Upper lobe of right lung (tissue), 1 donor: ENCODE measurements at regions not wholly inside any gene's neighbourhood (a gene's known extent, or its start where the extent isn't known, plus 50 kb on each side); places are given as distances from the start of the nearest gene placed in this dataset.

ENCODE experiments used
- ATAC-seq: fragments of 200-7000 bp; cut with Tn5 transposase; one replicate; pipeline ENCODE4 v1.9.1; 2020; ENCODE audit warnings: mild to moderate bottlenecking, moderate library complexity
- DNase-seq: peaks from one replicate; pipeline ENCODE4 v3.0.0-alpha.2; 2020
- H3K27ac ChIP-seq: fragments of 200-600 bp; one replicate; pipeline ENCODE4 v1.8.0; 2022
- H3K27me3 ChIP-seq: fragments of 200-600 bp; one replicate; pipeline ENCODE4 v1.8.0; 2022; ENCODE audit warnings: mild to moderate bottlenecking
- H3K36me3 ChIP-seq: fragments of 200-600 bp; one replicate; pipeline ENCODE4 v1.8.0; 2022
- H3K4me1 ChIP-seq: fragments of 200-600 bp; one replicate; pipeline ENCODE4 v1.8.0; 2022
- H3K4me3 ChIP-seq: fragments of 200-600 bp; one replicate; pipeline ENCODE4 v1.8.0; 2022; ENCODE audit warnings: mild to moderate bottlenecking
- H3K9me3 ChIP-seq: fragments of 200-600 bp; one replicate; pipeline ENCODE4 v1.8.0; 2022
- CTCF ChIP-seq: fragments of 200-600 bp; IDR thresholded peaks from one replicate; pipeline ENCODE4 v1.8.0; 2022; ENCODE audit warnings: antibody characterized with exemption
- intact Hi-C: fragments of 100-400 bp; cut with DNase I; formaldehyde crosslinking; loops from one replicate; pipeline ENCODE4 v1.11.0; 2022
- donor health status: DM: no; HTN: yes; CAD: no; lungs with severe emphysema.

GRCh38 chr6:144660561-144661115 is 375.5 kb downstream of the UTRN start:
- ATAC-seq (peak; percentile 31), DNase-seq (no peak)
- no peaks in the 10 kb centered on the region for H3K9me3 ChIP-seq
- H3K4me3 ChIP-seq: no peak overlapping the region
- no peak for TF ChIP-seq CTCF
- H3K27ac ChIP-seq: no peak overlapping the region
- H3K4me1 ChIP-seq: peaks cover 22% of the 10 kb centered on the region
- no peaks in the 10 kb centered on the region for H3K36me3 ChIP-seq
- intact Hi-C loops: no loop called here
- H3K27me3 ChIP-seq: no peaks in the 10 kb centered on the region

GRCh38 chr6:144661116-144661806 is 376.1 kb downstream of the UTRN start:
- Histone ChIP-seq H3K36me3 (no peaks in the 10 kb centered on the region), H3K4me1 (peaks cover 22% of the 10 kb centered on the region), H3K9me3 (no peaks in the 10 kb centered on the region), H3K27me3 (no peaks in the 10 kb centered on the region), H3K4me3 (no peak overlapping the region), H3K27ac (no peak overlapping the region)
- intact Hi-C loops: no loop called here
- TF ChIP-seq CTCF: no peak
- DNase-seq: no peak
- ATAC-seq: no peak

GRCh38 chr6:144662812-144663365 is 377.8 kb downstream of the UTRN start:
- Histone ChIP-seq H3K27ac (no peak overlapping the region), H3K36me3 (no peaks in the 10 kb centered on the region), H3K27me3 (no peaks in the 10 kb centered on the region), H3K4me1 (peaks cover 22% of the 10 kb centered on the region), H3K9me3 (no peaks in the 10 kb centered on the region), H3K4me3 (no peak overlapping the region)
- DNase-seq (no peak), ATAC-seq (no peak)
- intact Hi-C loops: no loop called here
- no peak for TF ChIP-seq CTCF

- Histone ChIP-seq H3K4me3 (no peak overlapping the region), H3K4me1 (peaks cover 15% of the 10 kb centered on the region), H3K9me3 (no peaks in the 10 kb centered on the region), H3K36me3 (no peaks in the 10 kb centered on the region), H3K27me3 (no peaks in the 10 kb centered on the region), H3K27ac (no peak overlapping the region)
- DNase-seq (no peak), ATAC-seq (no peak)
- TF ChIP-seq CTCF: no peak
- intact Hi-C loops: no loop called here
Measured at GRCh38 chr6:144664281-144664680, 379.1 kb downstream of the UTRN start.

GRCh38 chr6:144664947-144665346 is 379.8 kb downstream of the UTRN start:
- DNase-seq (no peak), ATAC-seq (no peak)
- no peak for TF ChIP-seq CTCF
- intact Hi-C loops: no loop called here
- H3K36me3 ChIP-seq: no peaks in the 10 kb centered on the region
- H3K27ac ChIP-seq: no peak overlapping the region
- H3K4me3 ChIP-seq: no peak overlapping the region
- peaks cover under 1% of the 10 kb centered on the region for H3K9me3 ChIP-seq
- H3K27me3 ChIP-seq: no peaks in the 10 kb centered on the region
- peaks cover 9% of the 10 kb centered on the region for H3K4me1 ChIP-seq
